OCI-LY1 (cell line): ENCODE measurements at regions not wholly inside any gene's neighbourhood (a gene's known extent, or its start where the extent isn't known, plus 50 kb on each side); places are given as distances from the start of the nearest gene placed in this dataset.

Source experiments
- H2AFZ ChIP-seq: fragments of 200-600 bp; sonication (generic), shearing (Covaris generic); 2 replicates; pipeline ENCODE4 v1.6.0; 2014; ENCODE audit warnings: antibody characterized with exemption, mild to moderate bottlenecking, low read length
- H3F3A ChIP-seq: fragments of 200-600 bp; sonication (generic), shearing (Covaris generic); 2 replicates; pipeline ENCODE4 v1.6.0; 2014; ENCODE audit warnings: mild to moderate bottlenecking, antibody characterized with exemption, low read length, moderate library complexity; ENCODE audit not compliant: insufficient read depth
- H3K27ac ChIP-seq: fragments of 200-600 bp; sonication (generic); 2 replicates; pipeline ENCODE4 v1.5.1; 2014; ENCODE audit warnings: low read length, mixed run types, mild to moderate bottlenecking, low read depth; ENCODE audit not compliant: poor library complexity, severe bottlenecking
- H3K27me3 ChIP-seq: fragments of 200-600 bp; sonication (generic); 2 replicates; pipeline ENCODE4 v1.6.0; 2014; ENCODE audit warnings: antibody characterized with exemption, mild to moderate bottlenecking, low read length, moderate library complexity; ENCODE audit not compliant: insufficient read depth
- H3K36me3 ChIP-seq: fragments of 200-600 bp; sonication (generic); 2 replicates; pipeline ENCODE4 v1.6.1; 2014; ENCODE audit warnings: mild to moderate bottlenecking, antibody characterized with exemption, low read length, moderate library complexity, mixed read lengths; ENCODE audit not compliant: insufficient read depth
- H3K4me1 ChIP-seq: fragments of 200-600 bp; sonication (generic); 2 replicates; pipeline ENCODE4 v1.5.1; 2014; ENCODE audit warnings: mild to moderate bottlenecking, low read length, moderate library complexity; ENCODE audit not compliant: insufficient read depth, severe bottlenecking
- H3K4me2 ChIP-seq: fragments of 200-600 bp; sonication (generic), shearing (Covaris generic); 2 replicates; pipeline ENCODE4 v1.6.1; 2014; ENCODE audit warnings: low read length
- H3K4me3 ChIP-seq: fragments of 200-600 bp; sonication (generic); 2 replicates; pipeline ENCODE4 v1.5.1; 2014; ENCODE audit warnings: low read length, low read depth, mild to moderate bottlenecking, mixed read lengths; ENCODE audit not compliant: poor library complexity, severe bottlenecking
- H3K79me2 ChIP-seq: fragments of 200-600 bp; shearing (Covaris generic); 2 replicates; pipeline ENCODE4 v1.6.1; 2016; ENCODE audit warnings: mixed run types, low read length, mixed read lengths; ENCODE audit not compliant: insufficient read depth
- H3K9ac ChIP-seq: fragments of 200-600 bp; sonication (generic), shearing (Covaris generic); 2 replicates; pipeline ENCODE4 v1.6.1; 2014; ENCODE audit warnings: mild to moderate bottlenecking, low read length, mixed read lengths
- H3K9me2 ChIP-seq: fragments of 200-600 bp; sonication (generic), shearing (Covaris generic); 2 replicates; pipeline ENCODE4 v1.6.1; 2014; ENCODE audit warnings: low read depth, mild to moderate bottlenecking, low read length, mixed read lengths
- H3K9me3 ChIP-seq: fragments of 200-600 bp; shearing (Covaris generic); 2 replicates; pipeline ENCODE4 v1.6.1; 2014; ENCODE audit warnings: low read length, mixed read lengths
- H4K20me1 ChIP-seq: fragments of 200-600 bp; sonication (generic), shearing (Covaris generic); 2 replicates; pipeline ENCODE4 v1.6.0; 2016; ENCODE audit warnings: mild to moderate bottlenecking, low read length; ENCODE audit not compliant: insufficient read depth
- CTCF ChIP-seq: fragments of 200-600 bp; sonication (generic), shearing (Covaris generic); IDR thresholded peaks from 2 replicates; pipeline ENCODE4 v1.5.1; 2017; ENCODE audit warnings: mild to moderate bottlenecking, antibody characterized with exemption, low read length, moderate library complexity, mixed read lengths
- EZH2 ChIP-seq: fragments of 200-600 bp; sonication (generic), shearing (Covaris generic); IDR thresholded peaks from 2 replicates; pipeline ENCODE4 v1.8.0; 2017; ENCODE audit warnings: borderline replicate concordance, mixed run types, mild to moderate bottlenecking, antibody characterized with exemption, low read length, moderate library complexity, mixed read lengths

- H4K20me1 ChIP-seq = no peaks in the 10 kb centered on the region
- no peak overlapping the region for H2AFZ ChIP-seq
- H3K27me3 ChIP-seq = no peaks in the 10 kb centered on the region
- no peaks in the 10 kb centered on the region for H3K9me2 ChIP-seq
- H3K36me3 ChIP-seq = no peaks in the 10 kb centered on the region
- H3K9ac ChIP-seq = no peak overlapping the region
- H3K27ac ChIP-seq = no peak overlapping the region
- H3K4me3 ChIP-seq = no peak overlapping the region
- TF ChIP-seq CTCF = no peak
- no peak for TF ChIP-seq EZH2
- no peaks in the 10 kb centered on the region for H3K9me3 ChIP-seq
- no peaks in the 10 kb centered on the region for H3F3A ChIP-seq
- no peaks in the 10 kb centered on the region for H3K79me2 ChIP-seq
- no peaks in the 10 kb centered on the region for H3K4me1 ChIP-seq
- no peak overlapping the region for H3K4me2 ChIP-seq
These were observed 152.7 kb upstream of the EDNRA start for GRCh38 chr4:147328189-147328588.

GRCh38 chr4:147328756-147329446 lies 152.0 kb upstream of the EDNRA start:
- H3K9me3 ChIP-seq = no peaks in the 10 kb centered on the region
- no peaks in the 10 kb centered on the region for H3F3A ChIP-seq

DNA sequence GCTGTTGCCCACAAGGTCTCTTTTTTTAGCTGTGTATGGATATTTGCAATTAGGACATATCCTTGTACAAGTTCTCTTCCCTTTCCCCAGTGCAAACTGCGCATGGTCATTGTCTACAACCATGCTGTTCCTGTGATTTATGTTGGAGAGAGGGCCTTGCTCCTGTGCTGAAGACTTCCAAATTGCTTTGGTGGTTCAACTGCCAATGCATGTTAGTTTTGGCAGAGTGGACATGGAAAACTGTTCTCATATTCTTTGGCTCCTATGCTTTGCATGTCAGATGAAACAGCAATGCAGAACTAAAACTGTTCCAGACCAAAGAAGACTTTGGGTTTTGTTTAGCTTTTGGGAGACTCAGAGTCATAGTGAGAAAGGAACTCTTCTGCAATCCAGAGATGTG lies 148.8 kb upstream of the EDNRA start:
- Histone ChIP-seq H3K27ac (no peak overlapping the region), H3K9me3 (no peaks in the 10 kb centered on the region), H3K9ac (no peak overlapping the region), H3K9me2 (no peaks in the 10 kb centered on the region), H3K4me3 (no peak overlapping the region), H3K4me2 (no peak overlapping the region), H3K27me3 (no peaks in the 10 kb centered on the region), H3K79me2 (no peaks in the 10 kb centered on the region), H3K36me3 (no peaks in the 10 kb centered on the region), H3F3A (no peaks in the 10 kb centered on the region), H2AFZ (no peak overlapping the region), H3K4me1 (no peaks in the 10 kb centered on the region), H4K20me1 (no peaks in the 10 kb centered on the region)
- TF ChIP-seq EZH2 (no peak), CTCF (no peak)

More at GRCh38 chr4:147328756-147329446, 152.0 kb upstream of the EDNRA start:
- Histone ChIP-seq H3K27ac (no peak overlapping the region), H3K9ac (no peak overlapping the region), H3K9me2 (no peaks in the 10 kb centered on the region), H3K4me1 (no peaks in the 10 kb centered on the region), H3K36me3 (no peaks in the 10 kb centered on the region), H2AFZ (no peak overlapping the region), H3K27me3 (no peaks in the 10 kb centered on the region), H4K20me1 (no peaks in the 10 kb centered on the region), H3K4me3 (no peak overlapping the region), H3K79me2 (no peaks in the 10 kb centered on the region), H3K4me2 (no peak overlapping the region)
- TF ChIP-seq EZH2 = no peak
- no peak for TF ChIP-seq CTCF
